Lung microvascular endothelial cell (primary cell): ENCODE measurements at regions not wholly inside any gene's neighbourhood (a gene's known extent, or its start where the extent isn't known, plus 50 kb on each side); places are given as distances from the start of the nearest gene placed in this dataset.
"Not testable (repeated sequence)": the region's sequence is repeated elsewhere in the genome, so short reads cannot be mapped to it uniquely, and the experiment has no call there.

Source experiments
- DNase-seq, 2 donors: peaks; one replicate each; pipeline versions ENCODE4 v3.0.0 to v3.0.0-alpha.2; 2010; ENCODE audit warnings: low read depth in 2 of 2

DNA sequence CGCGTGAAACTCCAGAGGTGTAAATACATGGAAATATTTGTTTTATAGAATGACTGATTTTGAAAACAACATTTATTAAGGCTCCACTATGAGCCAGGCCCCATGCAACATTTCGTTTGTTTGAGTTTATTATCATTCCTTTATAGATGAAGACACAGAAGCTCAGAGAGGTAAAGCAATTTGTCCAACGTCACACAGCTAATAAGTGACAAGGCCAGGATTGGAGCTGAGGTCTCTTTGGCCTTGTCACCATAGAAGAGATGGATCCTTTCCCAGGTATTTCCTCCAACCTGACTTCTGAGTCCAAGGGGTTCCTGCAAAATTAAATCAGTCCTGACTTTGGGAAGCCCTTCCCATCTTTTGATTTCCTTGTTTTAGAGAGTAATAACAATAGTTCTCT is 98.0 kb downstream of the SYF2 start:
- DNase-seq = no peak

GRCh38 chr1:25131794-25132193 is 100.5 kb downstream of the SYF2 start:
- DNase-seq = no peak

GRCh38 chr1:25130895-25131294 is 101.4 kb downstream of the SYF2 start:
- DNase-seq = no peak

DNA sequence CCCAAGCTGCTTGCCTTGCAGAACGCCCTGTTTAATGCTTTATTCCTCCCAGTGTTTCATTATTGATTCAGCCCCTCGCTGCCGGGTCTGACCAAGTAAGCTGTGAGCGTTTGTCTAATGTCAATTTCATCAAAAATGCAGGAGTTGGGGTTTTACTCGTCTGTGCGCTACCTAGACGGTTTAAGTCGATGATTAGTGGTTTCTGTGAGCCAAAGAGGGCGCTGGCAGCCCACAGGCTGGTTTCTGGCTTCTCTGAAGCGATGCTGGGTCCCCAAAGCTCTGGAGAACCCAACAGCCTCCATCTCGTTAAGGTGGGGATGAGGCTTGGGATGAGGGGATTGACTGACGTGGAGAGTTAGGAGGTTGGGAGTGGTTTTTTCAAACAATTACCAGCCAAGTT is 102.9 kb downstream of the SYF2 start:
- no peak for DNase-seq

GRCh38 chr1:25128121-25128621 is 104.1 kb downstream of the SYF2 start:
- no peak for DNase-seq

GRCh38 chr1:25126562-25126961 is 105.7 kb downstream of the SYF2 start:
- DNase-seq = no peak

DNA sequence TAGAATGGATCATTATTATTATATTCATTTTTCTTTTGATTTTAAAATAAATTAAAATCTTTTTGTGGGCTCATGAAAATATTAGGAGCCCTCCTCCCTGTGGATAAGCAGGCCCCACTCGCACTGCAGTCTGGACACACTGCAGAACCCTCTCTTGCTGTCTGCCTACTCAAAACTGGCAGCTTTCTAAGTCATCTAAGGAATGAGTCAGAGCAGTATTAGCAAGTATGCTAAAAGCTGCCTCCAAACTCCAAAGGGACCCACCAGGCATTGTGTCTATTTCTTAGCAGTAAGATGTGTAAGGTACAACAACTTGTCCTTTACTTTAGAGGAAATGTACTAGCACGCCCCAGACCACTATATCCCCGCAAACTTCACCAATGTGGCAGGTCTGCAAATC is 108.8 kb downstream of the SYF2 start:
- DNase-seq = no peak

DNA sequence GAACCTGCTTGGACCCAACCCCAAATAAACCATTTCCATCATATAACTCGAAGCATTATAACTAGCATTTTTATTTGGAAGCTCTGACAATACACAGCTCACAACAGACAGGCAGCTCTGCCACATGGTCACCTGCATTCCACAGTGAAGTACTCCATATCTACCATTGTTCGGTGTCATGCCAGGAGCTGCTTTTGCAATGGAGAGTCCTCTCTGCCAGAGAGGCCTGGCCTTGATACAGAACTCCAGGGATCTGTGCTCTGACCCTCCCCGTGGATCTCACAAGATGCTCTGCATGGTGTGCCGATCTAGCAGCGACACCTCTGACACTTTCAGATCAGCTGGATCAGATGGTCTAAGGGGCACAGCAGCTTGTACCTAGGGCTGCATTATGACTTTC is 109.6 kb downstream of the SYF2 start:
- no peak for DNase-seq

DNA sequence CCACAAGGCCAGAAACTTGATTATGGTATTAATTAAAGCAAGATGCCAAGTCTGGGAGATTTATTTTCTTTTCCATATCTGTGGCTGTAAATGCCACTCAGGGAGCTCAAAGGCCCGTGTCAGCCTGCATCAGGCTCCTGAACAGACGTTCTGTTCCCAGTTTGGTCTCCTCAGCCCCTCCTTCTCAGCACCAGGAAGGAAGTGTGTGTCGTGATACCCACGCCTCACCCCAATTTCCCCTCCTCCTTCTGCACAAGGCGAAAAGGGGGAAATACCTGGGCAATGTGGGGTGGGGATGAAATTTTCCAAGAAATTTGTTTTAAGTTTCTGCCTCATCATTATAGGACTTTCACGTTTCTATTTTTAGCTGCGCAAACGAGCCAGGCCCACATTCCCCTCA is 112.0 kb downstream of the SYF2 start:
- DNase-seq = no peak

- no peak for DNase-seq
Measured at GRCh38 chr1:25118546-25118945, 113.8 kb downstream of the SYF2 start.

GRCh38 chr1:25117233-25117823 is 115.0 kb downstream of the SYF2 start:
- peak in 1 of 2 donors; percentile 28 for DNase-seq

DNA sequence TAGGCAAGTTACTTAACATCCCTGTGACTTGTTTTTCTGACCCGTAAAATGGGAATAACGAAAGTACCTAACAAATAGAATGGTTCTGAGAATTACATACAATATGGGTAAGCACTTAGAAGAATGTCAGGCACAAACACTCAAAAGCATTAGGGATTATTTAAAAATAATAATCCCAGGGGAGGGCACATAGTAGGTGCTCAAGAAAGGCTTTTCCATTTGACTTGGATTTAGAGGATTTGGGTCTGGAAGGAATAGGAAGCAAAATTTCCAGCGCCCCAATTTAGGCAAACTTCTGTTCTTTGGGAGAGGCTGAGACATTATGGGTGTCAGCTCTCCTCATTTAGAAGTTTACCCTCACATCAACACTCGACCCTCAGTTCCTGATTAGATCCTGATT is 115.5 kb downstream of the SYF2 start:
- DNase-seq = no peak

DNA sequence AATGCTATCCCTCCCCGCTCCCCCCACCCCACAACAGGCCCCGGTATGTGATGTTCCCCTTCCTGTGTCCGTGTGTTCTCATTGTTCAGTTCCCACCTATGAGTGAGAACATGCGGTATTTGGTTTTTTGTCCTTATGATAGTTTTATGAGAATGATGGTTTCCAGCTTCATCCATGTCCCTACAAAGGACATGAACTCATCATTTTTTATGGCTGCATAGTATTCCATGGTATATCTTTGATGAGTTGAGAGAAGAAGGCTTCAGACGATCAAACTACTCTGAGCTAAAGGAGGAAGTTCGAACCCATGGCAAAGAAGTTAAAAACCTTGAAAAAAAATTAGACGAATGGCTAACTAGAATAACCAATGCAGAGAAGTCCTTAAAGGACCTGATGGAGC is 116.2 kb downstream of the SYF2 start:
- not testable (repeated sequence) for DNase-seq

DNA sequence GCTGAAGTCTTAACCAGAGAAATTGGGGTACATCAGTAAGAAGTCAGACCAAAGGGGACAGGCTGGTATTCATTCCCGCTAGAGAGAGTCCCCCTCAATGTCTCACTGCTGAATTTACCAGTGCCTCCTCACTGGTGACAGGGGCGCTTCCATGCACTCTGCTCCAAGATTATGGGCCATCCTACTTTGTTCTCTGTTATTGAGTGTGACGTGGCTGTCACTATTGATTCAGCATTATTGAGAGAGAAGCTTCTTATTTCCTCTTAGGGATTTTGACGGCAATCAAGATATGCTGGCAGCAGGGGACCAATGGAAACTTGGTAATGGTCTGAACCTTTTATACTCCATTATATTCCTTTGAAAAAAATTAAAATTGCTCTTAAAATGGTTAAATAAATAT is 118.6 kb downstream of the SYF2 start:
- DNase-seq = no peak

GRCh38 chr1:25113086-25113485 is 119.2 kb downstream of the SYF2 start:
- no peak for DNase-seq

DNA sequence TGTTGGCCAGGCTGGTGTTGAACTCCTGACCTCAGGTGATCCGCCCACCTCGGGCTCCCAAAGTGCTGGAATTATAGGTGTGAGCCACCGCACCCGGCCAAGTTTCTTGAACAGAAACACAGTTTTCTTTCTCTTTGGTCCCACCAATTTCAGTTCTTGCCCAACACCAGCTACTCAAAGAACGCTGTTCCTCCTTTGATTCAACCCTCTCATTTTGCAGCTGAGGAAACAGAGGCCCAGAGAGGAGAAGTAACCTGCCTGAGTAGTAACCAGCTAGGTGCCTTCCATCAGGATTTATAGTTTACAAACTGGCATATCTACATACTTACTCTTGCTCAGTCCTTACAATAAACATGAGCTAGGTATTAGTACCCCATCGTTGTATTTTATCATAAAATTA is 119.9 kb downstream of the SYF2 start:
- no peak for DNase-seq

- no peak for DNase-seq
Measured at GRCh38 chr1:25111706-25112105, 120.6 kb downstream of the SYF2 start.

GRCh38 chr1:25110485-25110884 is 121.8 kb downstream of the SYF2 start:
- no peak for DNase-seq

DNA sequence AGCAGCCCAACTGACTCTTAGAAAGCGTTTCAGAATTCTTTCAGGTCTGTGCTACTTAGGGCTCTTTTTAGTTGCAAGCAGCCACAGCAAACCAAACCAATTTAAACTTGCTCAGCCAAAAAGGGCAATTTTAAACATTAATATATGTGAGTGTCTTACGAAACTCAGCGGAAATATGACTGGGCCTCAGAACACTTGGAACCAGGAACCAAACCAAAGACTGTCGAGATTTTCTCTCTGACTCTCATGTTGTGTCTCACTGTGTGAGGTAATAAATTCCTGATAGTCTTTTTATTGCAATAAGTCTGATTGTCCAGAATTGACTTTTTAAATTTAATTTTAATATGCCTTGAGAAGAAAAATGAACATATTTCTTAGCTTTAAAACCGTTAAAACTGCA is 122.3 kb downstream of the SYF2 start:
- DNase-seq = no peak

DNA sequence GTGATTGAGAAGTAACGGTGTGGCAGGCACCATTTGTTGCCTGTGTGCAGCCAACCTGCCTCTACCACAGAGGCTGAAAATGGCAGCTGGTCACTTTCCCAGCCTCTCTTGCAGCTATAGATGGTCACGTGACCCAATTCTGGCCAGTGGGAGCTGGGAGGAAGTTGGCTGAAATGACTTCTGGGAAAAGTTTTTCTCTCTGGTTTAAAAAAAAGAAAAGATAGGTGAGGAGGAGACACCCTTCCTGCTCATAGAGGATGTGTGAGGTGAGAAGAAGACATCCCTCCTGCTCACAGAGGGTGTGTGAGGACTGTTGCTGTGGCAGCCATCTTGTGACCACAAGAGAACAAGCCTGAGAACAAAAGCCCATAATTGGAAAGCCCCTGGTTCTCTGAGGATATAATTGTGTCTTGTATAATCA is 122.8 kb downstream of the SYF2 start:
- DNase-seq = no peak

DNA sequence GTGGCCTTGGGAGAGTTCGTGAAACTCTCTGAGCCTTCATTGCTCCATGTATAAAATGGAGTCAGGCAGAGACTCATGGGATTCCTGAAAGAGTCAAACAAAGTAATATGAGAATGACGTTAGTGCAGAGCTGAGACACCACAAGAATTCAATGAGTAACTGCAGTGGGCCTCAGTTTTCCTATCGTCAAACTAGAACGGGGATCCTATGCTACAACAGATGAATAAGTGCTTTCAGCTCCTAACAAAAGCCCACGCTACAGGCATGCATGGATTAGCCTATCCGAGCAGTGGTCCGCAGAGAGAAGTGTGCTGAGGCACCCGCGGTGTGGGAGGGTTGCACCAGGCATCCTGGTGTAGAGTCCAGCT is 124.7 kb downstream of the SYF2 start:
- DNase-seq = no peak

DNA sequence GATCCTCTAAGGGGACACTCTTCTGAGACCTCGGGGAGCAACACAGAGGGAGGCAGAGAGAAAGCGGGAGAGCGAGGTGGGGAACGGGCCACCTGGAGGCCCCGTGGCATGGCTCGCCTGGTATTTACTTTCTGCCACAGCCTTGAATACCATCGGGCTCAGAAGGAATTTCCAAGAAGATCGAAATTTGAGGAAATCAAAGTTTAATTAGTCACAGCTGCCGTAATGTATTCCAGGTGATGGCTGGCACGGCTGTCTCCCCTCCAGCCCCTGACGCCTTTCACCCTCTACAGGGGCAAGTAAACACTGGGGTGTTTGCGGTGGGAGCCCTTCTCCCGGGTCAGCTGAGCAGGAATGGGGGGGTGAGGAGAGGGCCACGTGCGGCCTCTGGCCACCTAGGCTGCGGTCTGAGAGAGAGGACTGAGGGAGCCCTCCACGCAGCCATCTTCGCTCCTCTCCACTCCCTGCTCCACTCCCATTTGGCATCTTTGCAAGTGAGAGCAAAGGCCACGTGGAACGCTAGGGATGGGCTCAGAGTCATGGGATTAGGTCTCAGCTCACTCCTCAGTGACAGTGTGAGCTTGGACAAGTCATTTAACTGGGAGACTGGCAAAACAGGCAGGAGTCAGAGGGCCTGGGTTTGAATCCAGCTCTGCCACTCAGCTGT is 125.2 kb downstream of the SYF2 start:
- no peak for DNase-seq

DNA sequence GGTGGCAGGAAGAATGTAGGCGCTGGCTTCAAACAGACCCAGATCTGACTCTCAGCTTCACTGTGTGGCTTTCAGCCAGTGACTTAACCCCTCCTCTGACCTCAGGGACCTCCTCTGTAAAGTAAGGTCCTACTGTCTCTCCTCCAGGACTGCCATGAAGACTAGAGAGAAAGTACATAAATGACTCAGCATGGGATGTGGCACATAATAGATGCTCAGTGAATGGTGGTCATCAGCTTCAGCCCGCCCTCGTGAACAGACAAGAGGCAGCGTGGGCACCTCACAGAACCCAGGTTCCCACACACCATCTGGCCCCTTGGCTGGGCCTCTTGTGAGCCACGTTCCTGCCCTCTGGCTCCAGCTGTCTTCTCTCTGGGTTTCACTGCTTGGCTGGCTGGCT is 126.0 kb downstream of the SYF2 start:
- DNase-seq = no peak

DNA sequence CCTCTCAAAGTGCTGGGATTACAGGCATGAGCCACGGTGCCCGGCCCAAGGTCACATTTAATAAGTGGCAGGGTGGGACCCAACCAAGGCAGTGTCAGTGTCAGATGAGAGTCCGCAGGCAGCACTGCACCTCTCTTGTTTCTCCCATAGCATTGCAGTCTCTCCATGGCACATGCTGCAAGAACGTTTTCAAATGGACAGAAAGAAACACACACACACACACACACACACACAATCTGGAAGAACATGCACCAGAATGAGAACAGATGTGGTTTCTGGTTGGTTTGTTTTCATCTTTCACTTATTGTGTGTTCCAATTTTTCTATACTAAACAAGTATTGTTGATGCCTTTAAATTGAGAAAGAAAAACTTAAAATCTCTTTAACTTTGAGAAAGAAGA is 126.5 kb downstream of the SYF2 start:
- DNase-seq = no peak
